ENCODE measurements at regions not wholly inside any gene's neighbourhood (a gene's known extent, or its start where the extent isn't known, plus 50 kb on each side); places are given as distances from the start of the nearest gene placed in this dataset.

- TF ChIP-seq CTCF (conservative IDR thresholded peaks at IDR 0.05; ENCODE audit: low read depth in 2 of 2), result no peak
- no peak for TF ChIP-seq REST (IDR thresholded peaks at IDR 0.05; ENCODE audit: unreplicated experiment)
- TF ChIP-seq EZH2phosphoT487 (IDR thresholded peaks at IDR 0.05; ENCODE audit: unreplicated experiment), result no peak
- no peak for TF ChIP-seq EZH2 (IDR thresholded peaks at IDR 0.05; ENCODE audit: low read depth, unreplicated experiment)
- TF ChIP-seq POLR2AphosphoS5 (IDR thresholded peaks at IDR 0.05; ENCODE audit: low read depth), result no peak
- no peak for TF ChIP-seq CREB1 (CRISPR knock-in tag; IDR thresholded peaks at IDR 0.05; ENCODE audit: low read depth)
- no peak for TF ChIP-seq JUNB (IDR thresholded peaks at IDR 0.05; ENCODE audit: unreplicated experiment)
Observed at GRCh38 chr6:170182781-170183120, 108.1 kb downstream of the DLL1 start.

Measured in GM23338 (cell line).